Right atrium auricular region (tissue), 2 donors: ENCODE measurements at regions not wholly inside any gene's neighbourhood (a gene's known extent, or its start where the extent isn't known, plus 50 kb on each side); places are given as distances from the start of the nearest gene placed in this dataset.
A peak's percentile ranks its signal among the peaks of the same experiment; 100 is the strongest.

ENCODE experiments used
- DNase-seq: peaks from one replicate; pipeline ENCODE4 v3.0.0-alpha.2; 2019; ENCODE audit warnings: low spot score
- H3K27ac ChIP-seq, 2 donors: fragments of 200-600 bp; sonication (generic); 1 replicate in 1 of 2; 2 replicates in 1 of 2; pipeline ENCODE4 v1.5.1; 2016 to 2019
- H3K27me3 ChIP-seq, 2 donors: fragments of 200-600 bp; sonication (generic); one replicate each; pipeline versions ENCODE4 v1.5.1 to v1.6.0; 2017 to 2019
- H3K36me3 ChIP-seq: fragments of 200-600 bp; sonication (generic); one replicate; pipeline ENCODE4 v1.5.1; 2016
- H3K4me1 ChIP-seq, 2 donors: fragments of 200-600 bp; sonication (generic); one replicate each; pipeline versions ENCODE4 v1.5.1 to v1.6.0; 2017 to 2019
- H3K4me3 ChIP-seq, 2 donors: fragments of 200-600 bp; sonication (generic); 1 replicate in 1 of 2; 2 replicates in 1 of 2; pipeline ENCODE4 v1.5.1; 2017 to 2019; ENCODE audit warnings: mild to moderate bottlenecking in 1 of 2, moderate library complexity in 1 of 2
- H3K9me3 ChIP-seq, 2 donors: fragments of 200-600 bp; sonication (generic); one replicate each; pipeline ENCODE4 v1.5.1; 2019
- CTCF ChIP-seq, 2 donors: fragments of 200-600 bp; sonication (generic); IDR thresholded peaks; one replicate each; pipeline ENCODE4 v1.5.1; 2019; ENCODE audit warnings: antibody characterized with exemption in 2 of 2

GRCh38 chr15:81484086-81484955 lies 110.3 kb upstream of the TMC3 start:
- Histone ChIP-seq H3K36me3 (no peaks in the 10 kb centered on the region), H3K4me3 (no peak overlapping the region), H3K27ac (no peak overlapping the region), H3K4me1 (peaks cover 0 to 6% of the 10 kb centered on the region in 2 donors), H3K9me3 (no peaks in the 10 kb centered on the region), H3K27me3 (no peaks in the 10 kb centered on the region)
- DNase-seq: no peak
- TF ChIP-seq CTCF (IDR thresholded peaks at IDR 0.05): no peak

- DNase-seq: no peak
Measured at GRCh38 chr15:81483496-81483895, 109.5 kb upstream of the TMC3 start.

GRCh38 chr15:81481346-81481745 lies 107.3 kb upstream of the TMC3 start:
- TF ChIP-seq CTCF (IDR thresholded peaks at IDR 0.05): no peak
- H3K4me3 ChIP-seq: no peak overlapping the region
- H3K36me3 ChIP-seq: no peaks in the 10 kb centered on the region
- H3K27ac ChIP-seq: no peak overlapping the region
- H3K9me3 ChIP-seq: no peaks in the 10 kb centered on the region
- no peaks in the 10 kb centered on the region for H3K27me3 ChIP-seq
- DNase-seq: no peak
- peaks cover 0 to 6% of the 10 kb centered on the region in 2 donors for H3K4me1 ChIP-seq

More at GRCh38 chr15:81483496-81483895, 109.5 kb upstream of the TMC3 start:
- no peak for TF ChIP-seq CTCF (IDR thresholded peaks at IDR 0.05)
- H3K4me3 ChIP-seq: no peak overlapping the region
- H3K4me1 ChIP-seq: peaks cover 0 to 6% of the 10 kb centered on the region in 2 donors
- no peaks in the 10 kb centered on the region for H3K36me3 ChIP-seq
- no peak overlapping the region for H3K27ac ChIP-seq
- H3K27me3 ChIP-seq: no peaks in the 10 kb centered on the region
- no peaks in the 10 kb centered on the region for H3K9me3 ChIP-seq

- H3K36me3 ChIP-seq: no peaks in the 10 kb centered on the region
- no peaks in the 10 kb centered on the region for H3K9me3 ChIP-seq
- H3K4me3 ChIP-seq: no peak overlapping the region
- no peak overlapping the region for H3K27ac ChIP-seq
- no peaks in the 10 kb centered on the region for H3K27me3 ChIP-seq
- H3K4me1 ChIP-seq: peaks cover 0 to 6% of the 10 kb centered on the region in 2 donors
- TF ChIP-seq CTCF (IDR thresholded peaks at IDR 0.05): peak; percentile 69 to 95
- DNase-seq: no peak
Measured at GRCh38 chr15:81480645-81481053, 106.6 kb upstream of the TMC3 start.

GRCh38 chr15:81478354-81478753 lies 104.3 kb upstream of the TMC3 start:
- no peak for TF ChIP-seq CTCF (IDR thresholded peaks at IDR 0.05)
- Histone ChIP-seq H3K4me3 (no peak overlapping the region), H3K4me1 (peaks cover 0 to 6% of the 10 kb centered on the region in 2 donors), H3K27ac (no peak overlapping the region), H3K9me3 (no peaks in the 10 kb centered on the region), H3K27me3 (no peaks in the 10 kb centered on the region), H3K36me3 (no peaks in the 10 kb centered on the region)
- DNase-seq: no peak
